DOHH2 (cell line): ENCODE measurements at regions not wholly inside any gene's neighbourhood (a gene's known extent, or its start where the extent isn't known, plus 50 kb on each side); places are given as distances from the start of the nearest gene placed in this dataset.
"Not testable (repeated sequence)": the region's sequence is repeated elsewhere in the genome, so short reads cannot be mapped to it uniquely, and the experiment has no call there.

Experiments
- H3F3A ChIP-seq: fragments of 200-600 bp; sonication (generic), shearing (Covaris generic); 2 replicates; pipeline ENCODE4 v1.6.0; 2016; ENCODE audit warnings: antibody characterized with exemption, mild to moderate bottlenecking; ENCODE audit not compliant: control insufficient read depth, insufficient read depth
- H3K27ac ChIP-seq: fragments of 200-600 bp; sonication (generic); 2 replicates; pipeline ENCODE4 v1.5.1; 2014; ENCODE audit warnings: low read depth, mild to moderate bottlenecking, low read length, moderate library complexity
- H3K27me3 ChIP-seq: fragments of 200-600 bp; sonication (generic); 2 replicates; pipeline ENCODE4 v1.6.1; 2014; ENCODE audit warnings: mild to moderate bottlenecking, low read length, mixed read lengths; ENCODE audit not compliant: control insufficient read depth
- H3K36me3 ChIP-seq: fragments of 200-600 bp; sonication (generic); 2 replicates; pipeline ENCODE4 v1.6.1; 2014; ENCODE audit warnings: mild to moderate bottlenecking, low read length, moderate library complexity, mixed read lengths; ENCODE audit not compliant: control insufficient read depth
- H3K4me1 ChIP-seq: fragments of 200-600 bp; sonication (generic); 2 replicates; pipeline ENCODE4 v1.6.1; 2014; ENCODE audit warnings: mild to moderate bottlenecking, low read length, mixed read lengths; ENCODE audit not compliant: control insufficient read depth
- H3K4me2 ChIP-seq: fragments of 200-600 bp; sonication (generic); 2 replicates; pipeline ENCODE4 v1.6.0; 2014; ENCODE audit warnings: mild to moderate bottlenecking, low read length, moderate library complexity
- H3K4me3 ChIP-seq: fragments of 200-600 bp; sonication (generic); 2 replicates; pipeline ENCODE4 v1.5.1; 2014; ENCODE audit warnings: mild to moderate bottlenecking, low read length, mixed read lengths
- H3K79me2 ChIP-seq: fragments of 200-600 bp; sonication (generic); 2 replicates; pipeline ENCODE4 v1.6.1; 2014; ENCODE audit warnings: mild to moderate bottlenecking, low read length, mixed read lengths; ENCODE audit not compliant: control insufficient read depth
- H3K9me2 ChIP-seq: fragments of 200-600 bp; sonication (generic); replicated peaks from 2 replicates; pipeline ENCODE4 v1.6.1; 2014; ENCODE audit warnings: mild to moderate bottlenecking, low read length, mixed read lengths; ENCODE audit not compliant: control insufficient read depth
- H3K9me3 ChIP-seq: fragments of 200-600 bp; sonication (generic); 2 replicates; pipeline ENCODE4 v1.6.1; 2014; ENCODE audit warnings: antibody characterized with exemption, low read length, mixed read lengths; ENCODE audit not compliant: control insufficient read depth, insufficient read depth
- H4K20me1 ChIP-seq: fragments of 200-600 bp; sonication (generic); 2 replicates; pipeline ENCODE4 v1.6.0; 2014; ENCODE audit warnings: low read depth, mild to moderate bottlenecking, antibody characterized with exemption, low read length, moderate library complexity; ENCODE audit not compliant: control insufficient read depth, insufficient read depth
- EZH2phosphoT487 ChIP-seq: fragments of 200-600 bp; sonication (generic); IDR thresholded peaks from 2 replicates; pipeline ENCODE4 v1.6.1; 2017; ENCODE audit warnings: borderline replicate concordance, mild to moderate bottlenecking, antibody characterized with exemption, low read length, moderate library complexity, mixed read lengths
- TF ChIP-seq, protein P1 (sequence below): fragments of 200-600 bp; sonication (generic); IDR thresholded peaks from one replicate; pipeline ENCODE4 v1.5.1; 2014; ENCODE audit warnings: antibody characterized with exemption, mild to moderate bottlenecking, low read depth, low read length; ENCODE audit not compliant: poor library complexity, severe bottlenecking

DNA sequence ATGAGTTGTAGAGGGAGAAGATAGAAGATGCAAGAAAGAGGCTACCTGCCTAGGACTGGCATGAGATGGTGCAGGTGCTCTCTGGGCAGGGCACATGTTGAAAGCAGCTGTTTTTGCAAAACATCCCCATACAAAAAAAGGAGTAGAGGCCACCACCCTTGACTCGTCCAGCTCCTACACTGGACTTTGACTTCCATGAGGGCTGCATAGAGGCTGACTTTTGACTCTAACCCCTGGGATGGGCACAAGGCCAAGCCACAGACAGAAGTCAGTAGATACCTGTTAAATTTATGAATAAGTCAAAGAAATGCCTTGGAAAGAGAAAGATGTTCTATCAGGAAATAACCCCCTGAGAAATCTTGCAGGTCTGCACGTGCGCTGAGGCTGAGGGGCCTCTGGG lies 1139.1 kb upstream of the TMEM132C start:
- Histone ChIP-seq H3F3A (no peaks in the 10 kb centered on the region), H3K36me3 (no peaks in the 10 kb centered on the region), H3K9me3 (no peaks in the 10 kb centered on the region), H3K79me2 (no peaks in the 10 kb centered on the region), H3K4me1 (no peaks in the 10 kb centered on the region), H3K4me3 (no peak overlapping the region), H3K27me3 (no peaks in the 10 kb centered on the region), H3K27ac (no peak overlapping the region), H3K4me2 (no peak overlapping the region), H4K20me1 (no peaks in the 10 kb centered on the region), H3K9me2 (no peaks in the 10 kb centered on the region)
- no peak for TF ChIP-seq EZH2phosphoT487
- TF ChIP-seq, protein P1, sequence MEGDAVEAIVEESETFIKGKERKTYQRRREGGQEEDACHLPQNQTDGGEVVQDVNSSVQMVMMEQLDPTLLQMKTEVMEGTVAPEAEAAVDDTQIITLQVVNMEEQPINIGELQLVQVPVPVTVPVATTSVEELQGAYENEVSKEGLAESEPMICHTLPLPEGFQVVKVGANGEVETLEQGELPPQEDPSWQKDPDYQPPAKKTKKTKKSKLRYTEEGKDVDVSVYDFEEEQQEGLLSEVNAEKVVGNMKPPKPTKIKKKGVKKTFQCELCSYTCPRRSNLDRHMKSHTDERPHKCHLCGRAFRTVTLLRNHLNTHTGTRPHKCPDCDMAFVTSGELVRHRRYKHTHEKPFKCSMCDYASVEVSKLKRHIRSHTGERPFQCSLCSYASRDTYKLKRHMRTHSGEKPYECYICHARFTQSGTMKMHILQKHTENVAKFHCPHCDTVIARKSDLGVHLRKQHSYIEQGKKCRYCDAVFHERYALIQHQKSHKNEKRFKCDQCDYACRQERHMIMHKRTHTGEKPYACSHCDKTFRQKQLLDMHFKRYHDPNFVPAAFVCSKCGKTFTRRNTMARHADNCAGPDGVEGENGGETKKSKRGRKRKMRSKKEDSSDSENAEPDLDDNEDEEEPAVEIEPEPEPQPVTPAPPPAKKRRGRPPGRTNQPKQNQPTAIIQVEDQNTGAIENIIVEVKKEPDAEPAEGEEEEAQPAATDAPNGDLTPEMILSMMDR = no peak

DNA sequence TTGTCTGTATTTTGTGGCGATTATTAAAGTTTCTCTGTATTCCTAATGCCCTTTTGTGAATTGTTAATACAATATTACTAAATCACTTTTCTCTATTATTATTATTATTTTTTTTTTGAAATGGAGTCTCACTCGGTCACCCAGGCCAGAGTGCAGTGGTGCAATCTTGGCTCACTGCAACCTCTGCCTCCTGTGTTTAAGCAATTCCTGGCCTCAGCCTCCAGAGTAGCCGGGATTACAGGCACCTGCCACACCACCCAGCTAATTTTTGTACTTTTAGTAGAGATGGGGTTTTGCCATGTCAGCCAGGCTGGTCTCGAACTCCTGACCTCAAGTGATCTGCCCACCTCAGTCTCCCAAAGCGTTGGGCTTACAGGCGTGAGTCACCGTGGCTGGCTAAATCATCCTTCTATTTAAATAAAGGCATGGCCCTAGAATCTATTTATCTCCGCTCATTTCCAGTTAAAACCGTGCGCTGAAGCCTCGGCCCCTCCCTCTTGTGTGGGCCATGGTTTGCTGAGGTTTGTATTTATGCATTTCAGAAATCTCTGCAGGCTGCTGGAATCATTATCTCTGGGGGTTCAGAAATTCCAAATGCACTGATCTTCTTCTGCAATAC lies 1136.4 kb upstream of the TMEM132C start:
- Histone ChIP-seq H3K9me3 (no peaks in the 10 kb centered on the region), H3K27me3 (no peaks in the 10 kb centered on the region), H3K4me3 (no peak overlapping the region), H3K79me2 (no peaks in the 10 kb centered on the region), H3K4me1 (no peaks in the 10 kb centered on the region), H3K9me2 (no peaks in the 10 kb centered on the region), H3K36me3 (no peaks in the 10 kb centered on the region), H3K4me2 (no peak overlapping the region), H3F3A (no peaks in the 10 kb centered on the region), H3K27ac (no peak overlapping the region), H4K20me1 (no peaks in the 10 kb centered on the region)
- no peak for TF ChIP-seq EZH2phosphoT487

DNA sequence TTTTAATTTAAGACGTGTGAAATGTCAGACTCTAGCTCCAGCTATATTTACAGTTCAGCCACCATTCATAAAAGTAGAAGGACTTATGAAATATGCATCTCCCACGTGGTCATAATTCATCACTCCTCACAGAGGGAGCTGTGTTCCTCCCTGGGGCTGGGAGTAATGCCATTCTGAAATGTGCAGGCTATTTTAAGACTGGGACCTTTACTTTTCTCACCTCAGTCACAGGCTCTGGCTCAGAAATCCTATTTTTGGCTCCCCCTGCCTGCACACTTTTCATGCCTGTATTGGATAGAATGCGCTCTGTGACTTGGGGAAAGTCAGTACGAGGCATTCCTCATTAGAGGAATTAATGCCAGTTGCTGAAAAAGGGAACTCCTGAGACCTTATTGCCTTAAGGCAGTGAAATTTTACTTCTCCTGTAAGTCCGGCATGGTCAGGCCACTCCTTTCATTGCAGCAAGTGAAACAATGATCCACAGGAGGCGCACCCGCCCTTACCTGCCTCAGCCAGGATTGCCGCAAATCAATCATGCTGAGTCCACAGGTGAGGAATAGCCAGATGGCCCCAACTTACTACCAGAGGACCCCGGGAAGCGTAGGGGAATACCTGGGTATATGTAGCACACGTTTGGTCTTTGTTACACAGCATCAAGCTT lies 1133.2 kb upstream of the TMEM132C start:
- Histone ChIP-seq H3K9me2 (no peaks in the 10 kb centered on the region), H3K79me2 (no peaks in the 10 kb centered on the region), H3F3A (no peaks in the 10 kb centered on the region), H3K9me3 (no peaks in the 10 kb centered on the region), H3K27ac (no peak overlapping the region), H3K4me2 (no peak overlapping the region), H3K36me3 (no peaks in the 10 kb centered on the region), H4K20me1 (no peaks in the 10 kb centered on the region), H3K4me1 (no peaks in the 10 kb centered on the region), H3K4me3 (no peak overlapping the region), H3K27me3 (no peaks in the 10 kb centered on the region)
- TF ChIP-seq, protein P1 = no peak
- no peak for TF ChIP-seq EZH2phosphoT487

DNA sequence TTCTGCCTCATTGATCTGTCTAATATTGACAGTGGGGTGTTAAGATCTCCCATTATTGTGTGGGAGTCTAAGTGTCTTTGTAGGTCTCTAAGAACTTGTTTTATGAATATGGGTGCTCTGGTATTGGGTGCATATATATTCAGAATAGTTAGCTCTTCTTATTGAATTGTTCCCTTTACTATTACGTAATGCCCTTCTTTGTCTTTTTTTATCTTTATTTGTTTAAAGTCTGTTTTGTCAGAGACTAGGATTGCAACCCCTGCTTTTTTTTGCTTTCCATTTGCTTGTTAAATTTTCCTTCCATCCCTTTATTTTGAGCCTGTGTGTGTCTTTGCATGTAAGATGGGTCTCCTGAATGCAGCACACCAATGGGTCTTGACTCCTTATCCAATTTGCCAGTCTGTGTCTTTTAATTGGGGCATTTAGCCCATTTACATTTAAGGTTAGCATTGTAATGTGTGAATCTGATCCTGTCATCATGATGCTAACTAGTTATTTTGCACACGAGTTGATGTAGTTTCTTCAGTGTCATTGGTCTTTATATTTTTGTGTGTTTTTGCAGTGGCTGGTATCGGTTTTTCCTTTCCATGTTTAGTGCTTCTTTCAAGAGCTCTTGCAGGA lies 1126.0 kb upstream of the TMEM132C start:
- not testable (repeated sequence) for H3K79me2 ChIP-seq, H3K36me3 ChIP-seq, H3K4me2 ChIP-seq, H3K4me3 ChIP-seq, H3K9me2 ChIP-seq, H3F3A ChIP-seq, H3K4me1 ChIP-seq, H3K27me3 ChIP-seq, H3K27ac ChIP-seq, H4K20me1 ChIP-seq, H3K9me3 ChIP-seq
